GM19395 (cell line): ENCODE measurements at regions not wholly inside any gene's neighbourhood (a gene's known extent, or its start where the extent isn't known, plus 50 kb on each side); places are given as distances from the start of the nearest gene placed in this dataset.
"Not testable (repeated sequence)": the region's sequence is repeated elsewhere in the genome, so short reads cannot be mapped to it uniquely, and the experiment has no call there.

Experiments
- ATAC-seq: cut with Tn5 transposase; IDR thresholded peaks from one replicate; pipeline ENCODE4 v1.9.1; 2021; ENCODE audit warnings: mild to moderate bottlenecking, moderate library complexity; ENCODE audit not compliant: unreplicated experiment

- ATAC-seq: no peak
Measured at GRCh38 chr5:42989190-42989589, 50.9 kb downstream of the ANXA2R start.

- no peak for ATAC-seq
Measured at GRCh38 chr5:42988568-42988967, 51.6 kb downstream of the ANXA2R start.

GRCh38 chr5:42985129-42986037, 54.7 kb downstream of the ANXA2R start:
- no peak for ATAC-seq

- ATAC-seq: no peak
Measured at GRCh38 chr5:42984307-42984706, 55.8 kb downstream of the ANXA2R start.

DNA sequence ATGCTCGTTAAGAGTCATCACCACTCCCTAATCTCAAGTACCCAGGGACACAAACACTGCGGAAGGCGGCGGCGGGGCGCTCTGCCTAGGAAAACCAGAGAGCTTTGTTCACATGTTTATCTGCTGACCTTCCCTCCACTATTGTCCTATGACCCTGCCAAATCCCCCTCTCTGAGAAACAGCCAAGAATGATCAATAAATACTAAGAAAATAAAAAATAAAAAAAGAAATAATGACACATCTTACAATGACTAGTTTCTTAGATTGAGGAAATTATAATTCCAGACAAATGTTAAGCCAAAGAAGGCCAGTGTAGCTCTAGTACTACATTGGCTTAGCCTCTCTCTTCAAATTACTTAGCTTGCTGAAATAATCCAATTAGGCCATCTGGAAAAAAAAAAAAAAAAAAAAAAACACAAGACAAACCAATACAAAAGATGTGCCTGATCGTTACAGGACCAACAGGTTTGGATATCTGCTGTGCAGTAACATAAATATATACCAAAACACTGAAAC, 58.0 kb downstream of the ANXA2R start:
- no peak for ATAC-seq

- ATAC-seq: not testable (repeated sequence)
Measured at GRCh38 chr5:42981417-42982106, 58.6 kb downstream of the ANXA2R start.

- ATAC-seq: not testable (repeated sequence)
Measured at GRCh38 chr5:42981015-42981414, 59.1 kb downstream of the ANXA2R start.

- not testable (repeated sequence) for ATAC-seq
Measured at GRCh38 chr5:42980391-42980790, 59.7 kb downstream of the ANXA2R start.

- ATAC-seq: not testable (repeated sequence)
Measured at GRCh38 chr5:42979242-42979641, 60.9 kb downstream of the ANXA2R start.

GRCh38 chr5:42974536-42974935, 65.6 kb downstream of the ANXA2R start:
- no peak for ATAC-seq

GRCh38 chr5:42970636-42971559, 69.2 kb downstream of the ANXA2R start:
- ATAC-seq: no peak

DNA sequence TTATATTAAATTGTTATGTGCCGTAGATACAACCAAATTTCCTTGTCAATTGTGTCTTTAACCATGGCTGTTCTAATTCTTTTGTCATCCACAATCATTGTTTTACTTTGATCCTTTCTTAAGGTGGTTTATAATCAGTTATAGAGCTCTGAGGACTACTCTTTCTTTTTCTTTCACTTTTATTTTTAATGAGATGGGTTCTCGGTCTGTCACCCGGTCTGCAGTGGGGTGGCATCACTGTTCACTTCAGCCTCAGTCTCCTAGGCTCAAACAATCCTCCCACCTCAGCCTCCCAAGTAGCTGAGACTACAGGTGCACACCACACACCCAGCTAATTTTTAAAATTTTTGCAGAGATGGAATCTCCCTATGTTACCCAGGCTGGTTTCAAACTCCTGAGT, 74.2 kb downstream of the ANXA2R start:
- no peak for ATAC-seq

DNA sequence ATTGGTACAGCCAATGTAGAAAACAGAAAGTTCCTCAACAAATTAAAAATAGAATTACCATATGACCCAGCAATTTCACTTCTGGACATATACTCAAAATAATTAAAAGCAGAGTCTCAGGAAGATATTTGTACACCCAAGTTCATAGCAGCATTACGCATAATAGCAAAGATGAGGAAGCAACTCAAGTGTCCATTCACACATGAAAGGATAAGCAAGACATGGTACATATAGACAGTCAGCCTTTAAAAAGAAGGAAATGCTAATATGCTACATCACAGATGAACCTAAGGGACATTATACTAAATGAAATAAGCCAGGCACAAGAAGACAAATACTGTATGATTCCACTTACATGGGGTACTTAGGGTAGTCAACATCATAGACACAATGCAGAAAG, 76.7 kb downstream of the ANXA2R start:
- ATAC-seq: no peak

GRCh38 chr5:42962124-42962523, 78.0 kb downstream of the ANXA2R start:
- ATAC-seq: no peak

- no peak for ATAC-seq
Measured at GRCh38 chr5:42960506-42960905, 79.6 kb downstream of the ANXA2R start.

DNA sequence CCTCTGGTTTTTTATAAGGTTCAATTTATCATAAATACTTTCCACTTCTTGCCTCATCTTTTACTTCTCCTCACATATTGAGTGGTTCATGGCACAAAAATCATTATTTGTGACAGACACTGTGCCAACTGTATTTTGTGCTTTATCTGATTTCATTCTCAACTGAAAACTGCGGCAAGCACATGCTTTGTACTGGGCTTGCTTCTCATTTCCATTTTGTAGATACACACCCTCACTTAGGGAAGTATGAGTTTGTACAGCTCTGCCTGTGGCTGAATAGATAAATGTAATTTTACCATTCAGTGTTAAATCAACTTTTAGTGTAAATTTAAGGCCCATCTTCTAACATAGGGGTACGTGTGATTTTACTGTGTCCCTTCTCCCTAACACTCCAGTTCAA, 83.6 kb downstream of the ANXA2R start:
- no peak for ATAC-seq

DNA sequence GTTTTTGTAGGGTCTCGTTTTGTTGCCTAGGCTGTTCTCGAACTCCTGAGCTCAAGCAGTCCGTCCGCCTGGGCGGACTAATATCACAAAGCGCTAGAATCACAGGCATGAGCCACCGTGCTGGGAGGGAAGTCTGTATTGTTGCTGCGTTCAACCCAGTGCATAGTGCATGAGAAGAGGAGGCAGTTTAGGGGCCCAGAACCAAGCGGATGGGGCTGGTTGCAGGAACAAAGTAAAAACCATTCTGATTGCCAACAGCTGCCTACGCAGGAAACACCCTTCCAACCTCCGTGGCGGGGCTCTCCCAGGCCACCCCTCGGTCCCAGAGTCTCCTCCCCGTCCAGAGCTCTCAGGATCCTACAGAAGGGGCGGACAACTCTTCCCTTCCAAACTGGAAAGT, 87.1 kb downstream of the ANXA2R start:
- ATAC-seq: no peak

DNA sequence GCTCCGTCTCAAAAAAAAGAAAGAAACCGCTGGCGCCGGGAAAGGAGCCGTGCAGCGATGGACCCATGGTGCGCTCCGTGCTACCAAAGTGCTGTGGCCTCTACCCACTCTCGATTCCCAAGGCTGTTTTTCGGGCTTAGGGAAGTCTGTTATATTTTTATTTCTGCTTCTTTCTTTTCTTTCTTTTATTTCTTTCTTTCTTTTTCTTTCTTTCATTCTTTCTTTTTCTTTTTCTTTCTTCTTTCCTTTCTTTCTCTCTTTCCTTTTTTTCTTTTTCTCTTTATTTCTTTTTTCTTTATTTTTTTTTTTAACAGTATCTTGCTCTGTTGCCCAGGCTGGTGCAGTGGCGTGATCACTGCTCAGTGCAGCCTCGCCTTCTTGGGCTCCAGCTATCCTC, 87.5 kb downstream of the ANXA2R start:
- ATAC-seq: no peak

DNA sequence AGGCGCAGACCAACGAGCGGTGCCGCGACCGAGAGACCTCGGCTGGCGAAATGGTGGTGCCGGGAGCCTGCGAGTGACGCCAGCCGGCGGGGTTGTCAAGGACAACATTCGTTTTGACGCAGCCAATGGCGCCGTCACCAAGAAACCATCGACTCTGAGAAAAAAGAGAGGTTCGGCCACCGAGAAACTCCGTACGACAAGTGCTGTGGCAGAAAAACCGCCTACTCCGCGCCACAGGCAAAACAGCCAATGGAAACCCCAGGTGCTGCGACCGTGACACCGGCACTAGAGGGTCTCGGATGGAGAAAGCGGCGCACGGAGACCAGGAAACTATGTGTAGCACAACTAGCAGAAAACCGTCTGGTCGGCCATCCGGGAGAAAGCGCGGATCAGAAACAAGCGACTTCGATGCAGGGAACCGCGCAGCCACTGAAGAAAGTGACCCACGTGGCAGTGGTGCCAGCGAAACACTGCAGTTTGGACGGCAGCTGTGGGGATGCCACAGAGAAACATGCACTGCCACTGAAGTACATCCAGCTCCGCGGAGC, 88.8 kb downstream of the ANXA2R start:
- ATAC-seq: peak; percentile 38

DNA sequence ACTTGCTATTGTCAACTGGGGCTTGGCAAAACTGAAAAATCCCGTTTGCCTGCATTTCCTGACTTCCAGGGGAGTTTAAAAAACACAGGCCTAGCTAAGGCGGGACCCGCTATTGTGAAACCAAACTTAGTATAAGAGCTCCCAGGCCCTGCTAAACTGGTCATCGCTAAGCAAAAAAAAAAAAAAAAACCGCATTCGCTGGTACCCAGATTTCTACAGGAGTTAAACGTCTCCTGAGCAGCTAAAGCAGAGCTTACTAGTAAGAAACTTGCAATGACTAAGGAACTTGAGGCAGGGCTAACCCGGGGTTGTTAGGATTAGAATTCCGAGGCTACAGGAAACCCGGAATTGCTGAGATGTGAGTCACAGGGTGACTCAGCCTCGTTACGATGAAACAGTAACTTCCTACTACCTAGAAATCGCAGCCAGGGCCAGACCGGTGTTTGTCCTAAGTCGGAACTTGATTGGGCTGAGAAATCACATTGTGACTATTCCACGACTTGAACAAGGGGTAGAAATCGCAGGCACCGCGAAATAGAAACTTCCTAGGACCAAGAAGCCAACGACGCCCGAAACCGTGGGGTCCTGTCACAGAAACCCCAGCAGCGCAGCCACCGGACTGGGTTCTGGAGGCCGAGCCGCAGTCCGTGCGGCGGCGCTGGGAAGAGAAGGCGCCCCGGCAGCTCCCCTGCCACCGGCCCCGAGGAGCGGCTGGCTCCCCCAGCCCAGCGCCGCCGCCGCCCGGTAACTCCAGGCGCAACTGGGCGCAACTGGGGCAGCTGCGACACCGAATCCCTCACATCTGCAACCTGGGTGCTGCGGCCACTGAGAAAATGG, 89.4 kb downstream of the ANXA2R start:
- ATAC-seq: peak; percentile 44
